Pons (tissue), 1 donor: ENCODE measurements at regions not wholly inside any gene's neighbourhood (a gene's known extent, or its start where the extent isn't known, plus 50 kb on each side); places are given as distances from the start of the nearest gene placed in this dataset.

Experiments used
- DNase-seq: peaks from one replicate; pipeline ENCODE4 v3.0.0-alpha.2; 2016; ENCODE audit warnings: low spot score

GRCh38 chr1:55716151-55716550, 501.0 kb upstream of the USP24 start:
- no peak for DNase-seq

DNA sequence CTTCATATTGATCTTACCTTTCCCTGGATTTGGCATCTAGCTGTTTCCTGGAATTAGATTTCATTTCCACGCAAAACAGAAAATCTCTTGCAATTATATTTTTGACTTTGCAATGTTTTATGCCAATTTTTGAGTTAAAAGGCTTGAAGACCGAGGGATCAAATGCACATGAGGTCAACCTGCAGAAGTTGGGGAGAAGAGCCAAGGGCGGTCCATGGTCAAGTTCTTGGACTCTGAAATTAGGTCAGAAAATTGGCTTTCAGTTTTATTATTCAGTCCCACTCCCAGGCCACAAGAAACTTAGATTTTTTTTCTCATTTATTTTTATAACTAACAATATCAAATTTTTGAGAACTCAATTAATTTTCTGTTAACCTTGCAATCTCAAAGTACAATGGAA, 499.1 kb upstream of the USP24 start:
- no peak for DNase-seq

- no peak for DNase-seq
These were observed 498.4 kb upstream of the USP24 start for GRCh38 chr1:55713516-55713915.

DNA sequence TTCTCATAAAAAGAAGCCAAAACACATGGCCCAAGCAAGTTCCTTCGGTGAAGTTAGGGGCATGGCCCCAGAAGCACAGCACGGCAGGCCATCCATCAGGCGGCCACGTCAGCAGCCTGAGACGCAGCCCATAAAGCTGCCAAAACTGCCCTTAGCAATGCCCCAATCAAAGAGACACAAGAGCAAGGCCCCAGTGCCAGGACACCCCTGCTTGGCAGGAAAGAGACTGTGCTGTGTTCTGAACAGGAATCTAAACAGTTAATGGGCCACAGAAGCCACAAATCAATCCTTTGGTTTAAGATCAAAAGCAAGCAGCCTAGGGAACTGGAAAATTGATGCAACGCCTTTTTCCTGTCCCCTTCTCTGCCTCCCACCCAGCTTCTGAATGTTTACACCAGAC, 497.0 kb upstream of the USP24 start:
- DNase-seq = no peak

DNA sequence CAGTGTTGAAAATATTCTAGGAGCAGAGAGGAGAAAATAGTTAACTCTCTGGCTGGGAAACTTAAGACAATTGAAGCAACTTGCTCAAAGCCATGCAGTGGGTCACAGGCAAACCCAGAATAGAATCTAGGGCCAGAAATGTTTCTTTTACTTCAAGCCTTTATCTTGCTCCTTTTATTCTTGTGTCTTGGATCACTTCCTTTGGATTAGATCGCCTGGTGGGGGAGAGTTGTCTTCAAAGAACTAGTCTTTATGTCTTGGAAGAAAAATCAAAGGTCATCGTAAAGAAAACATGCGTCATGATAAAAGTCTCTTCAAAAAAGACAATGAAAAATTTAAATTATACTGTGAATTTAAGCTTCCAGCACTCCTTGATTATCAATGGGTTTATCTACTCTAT, 493.6 kb upstream of the USP24 start:
- no peak for DNase-seq

- DNase-seq = no peak
These were observed 492.7 kb upstream of the USP24 start for GRCh38 chr1:55707846-55708245.

DNA sequence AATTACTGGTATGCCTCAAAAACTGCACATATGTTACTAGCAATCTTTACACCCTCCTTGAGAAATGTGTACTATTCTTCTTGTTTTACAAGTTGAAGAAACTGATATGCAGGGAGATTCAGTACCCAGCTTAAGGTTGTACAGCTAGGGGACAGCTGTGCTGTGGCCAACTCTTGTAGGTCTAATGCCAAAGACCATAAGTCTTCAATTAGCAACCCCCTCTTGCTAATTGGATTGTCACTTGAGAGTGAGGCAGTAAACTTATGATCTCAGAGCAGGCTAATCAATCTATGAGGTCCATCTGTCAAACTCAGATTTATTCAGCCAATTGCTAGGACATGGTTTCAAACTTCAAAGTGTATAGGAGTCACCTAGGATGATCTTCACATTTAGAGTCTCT, 492.0 kb upstream of the USP24 start:
- no peak for DNase-seq

GRCh38 chr1:55706397-55706796, 491.2 kb upstream of the USP24 start:
- no peak for DNase-seq

GRCh38 chr1:55703726-55704363, 488.7 kb upstream of the USP24 start:
- DNase-seq = no peak

GRCh38 chr1:55702064-55702463, 486.9 kb upstream of the USP24 start:
- DNase-seq = peak; percentile 14

DNA sequence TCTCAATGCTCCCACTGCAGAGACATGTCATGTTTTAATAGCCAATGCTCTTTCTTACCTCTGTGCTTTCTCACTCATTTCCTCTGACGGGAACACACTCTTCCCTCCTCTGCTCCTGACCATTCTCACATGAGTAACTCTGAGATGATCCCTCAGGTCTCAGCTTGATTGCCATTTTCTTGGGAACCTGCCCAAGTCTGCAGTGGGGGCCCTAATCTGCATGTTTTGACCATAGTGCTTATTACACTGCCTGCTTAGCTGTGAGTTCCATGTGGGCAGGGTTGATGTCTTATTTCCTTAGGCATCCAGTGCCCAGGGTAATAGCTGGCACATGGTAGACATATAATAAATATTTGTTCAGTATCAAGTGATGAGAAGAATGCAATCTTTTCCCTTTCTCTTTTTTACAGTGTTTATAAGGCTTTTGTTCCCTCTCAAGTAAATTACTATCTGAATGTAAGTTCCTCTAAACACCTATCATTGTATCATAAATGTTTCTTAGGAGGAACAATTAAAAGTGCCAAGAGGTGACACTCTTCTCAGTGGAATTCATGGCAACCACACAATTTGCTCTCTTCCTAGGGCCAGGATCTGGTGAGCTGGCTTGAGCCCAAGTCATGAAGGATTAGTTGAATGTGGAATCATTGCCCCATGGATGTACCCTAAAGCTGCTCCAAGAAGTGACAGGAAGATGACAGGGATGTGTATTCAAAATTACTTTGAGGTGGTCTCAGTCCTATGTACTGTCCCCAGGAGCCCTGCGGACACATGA, 485.4 kb upstream of the USP24 start:
- DNase-seq = no peak

DNA sequence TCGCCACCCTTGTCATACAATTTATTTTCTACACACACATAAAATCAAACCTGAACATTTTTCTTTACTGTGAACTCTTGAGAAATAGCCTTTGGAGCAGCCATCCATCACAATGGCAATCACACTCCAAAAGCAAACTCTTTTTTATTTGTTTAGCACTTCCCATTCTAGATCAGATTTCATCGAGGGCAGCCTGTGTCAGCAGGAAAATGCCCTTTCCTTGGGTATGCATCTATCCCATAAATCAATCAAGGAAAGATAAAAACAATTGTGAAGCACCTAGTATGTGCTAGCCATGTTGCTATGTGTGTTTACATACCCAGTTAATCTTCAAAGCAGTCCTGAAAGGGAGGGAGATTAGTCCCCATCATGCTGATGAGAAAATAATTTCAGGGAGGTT, 484.1 kb upstream of the USP24 start:
- no peak for DNase-seq

DNA sequence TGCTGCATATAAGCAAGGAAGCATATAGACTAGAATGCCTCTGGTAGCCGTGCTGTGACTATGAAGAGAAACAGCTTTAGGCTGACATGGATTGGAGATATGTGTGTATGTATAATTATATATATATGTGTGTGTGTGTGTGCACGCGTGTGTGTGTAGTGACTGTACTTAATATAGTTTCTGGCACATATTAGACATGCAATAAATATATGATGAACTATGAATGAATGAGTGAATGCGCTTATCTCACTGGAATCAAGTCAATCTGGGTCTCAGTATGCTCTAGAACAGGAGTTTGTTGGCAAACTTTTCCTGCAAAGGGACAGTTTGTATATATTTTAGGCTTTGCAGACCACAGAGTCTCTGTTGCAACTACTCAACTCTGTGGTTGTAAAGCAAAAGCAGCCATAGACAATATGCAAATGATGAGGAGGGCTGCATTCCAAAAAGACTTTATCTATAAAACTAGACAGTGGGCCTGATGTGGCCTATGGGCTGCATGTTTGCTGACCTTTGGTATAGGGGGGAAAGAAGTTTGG, 482.9 kb upstream of the USP24 start:
- DNase-seq = no peak

DNA sequence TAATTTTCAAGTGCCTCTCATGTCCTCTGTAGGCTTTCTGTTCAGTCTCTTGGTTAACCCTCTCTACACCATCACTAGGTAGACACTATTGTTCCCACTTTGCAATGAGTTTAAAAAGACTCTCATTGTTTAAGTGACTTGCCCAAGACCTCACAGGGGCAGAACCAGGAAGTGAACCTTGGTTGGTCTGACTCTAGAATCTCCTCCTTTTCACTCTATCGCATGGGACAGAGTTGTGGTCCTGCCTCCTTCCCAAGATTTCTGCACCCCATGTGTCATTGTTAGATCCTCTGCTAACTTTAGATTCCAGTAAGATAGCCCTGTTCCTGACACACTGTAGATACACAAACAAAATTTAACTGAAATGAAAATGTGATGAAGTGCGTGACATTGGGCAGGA, 481.7 kb upstream of the USP24 start:
- DNase-seq = no peak

DNA sequence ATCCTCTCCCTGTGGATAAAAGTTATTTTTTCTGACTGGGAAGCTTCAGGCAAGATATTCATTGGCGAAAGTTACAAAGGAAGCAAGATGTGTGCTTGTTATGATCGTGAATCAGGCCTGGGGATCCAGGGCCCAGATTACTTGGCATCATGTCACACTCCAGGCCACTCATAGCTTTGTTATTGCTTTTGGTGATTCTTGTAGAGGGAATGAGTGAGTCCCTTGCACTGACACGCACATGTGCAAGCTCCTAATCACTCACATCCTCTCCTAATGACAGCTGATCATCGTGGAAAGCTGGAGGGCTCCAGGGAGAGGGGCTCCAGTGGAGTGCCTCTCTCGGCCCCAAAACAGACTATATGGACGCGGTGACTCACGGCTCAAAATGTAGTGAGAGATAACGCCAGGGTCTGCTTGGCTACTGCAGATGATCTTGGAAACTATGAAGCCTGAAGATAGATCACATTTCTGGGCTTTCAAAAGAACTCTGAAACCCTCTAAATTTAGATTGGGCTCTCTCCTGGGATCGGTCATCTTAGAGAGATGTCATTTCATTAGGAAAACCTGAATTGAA, 481.1 kb upstream of the USP24 start:
- no peak for DNase-seq

- DNase-seq = no peak
These were observed 480.4 kb upstream of the USP24 start for GRCh38 chr1:55695552-55695951.

- no peak for DNase-seq
These were observed 480.0 kb upstream of the USP24 start for GRCh38 chr1:55695151-55695550.

DNA sequence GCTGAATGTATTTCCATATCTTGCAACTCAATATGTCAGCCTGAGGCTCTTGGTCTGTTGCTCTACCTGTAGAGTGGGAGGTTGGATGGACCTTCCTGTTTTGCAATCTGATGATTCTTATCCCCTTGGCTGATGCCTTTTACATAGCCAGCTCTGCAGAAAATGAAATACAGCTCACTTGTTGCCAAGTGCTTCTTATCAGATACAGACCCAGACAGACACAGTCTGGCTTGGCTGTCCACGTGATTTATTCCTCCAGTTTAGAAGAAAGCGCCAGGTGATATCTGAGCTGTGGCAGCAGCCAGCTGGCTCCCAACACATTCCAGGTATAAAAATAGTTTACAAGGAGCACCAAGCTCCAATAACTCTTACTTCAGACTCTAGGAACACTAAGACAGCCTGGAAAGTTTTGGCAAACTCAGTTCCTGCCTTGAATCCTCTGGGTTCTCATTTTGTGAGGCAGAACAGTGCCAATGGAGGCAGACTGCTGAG, 479.2 kb upstream of the USP24 start:
- no peak for DNase-seq

GRCh38 chr1:55692726-55693125, 477.6 kb upstream of the USP24 start:
- DNase-seq = no peak

- DNase-seq = no peak
These were observed 475.2 kb upstream of the USP24 start for GRCh38 chr1:55690366-55690765.

- no peak for DNase-seq
These were observed 474.6 kb upstream of the USP24 start for GRCh38 chr1:55689800-55690199.

GRCh38 chr1:55685560-55685959, 470.4 kb upstream of the USP24 start:
- no peak for DNase-seq

DNA sequence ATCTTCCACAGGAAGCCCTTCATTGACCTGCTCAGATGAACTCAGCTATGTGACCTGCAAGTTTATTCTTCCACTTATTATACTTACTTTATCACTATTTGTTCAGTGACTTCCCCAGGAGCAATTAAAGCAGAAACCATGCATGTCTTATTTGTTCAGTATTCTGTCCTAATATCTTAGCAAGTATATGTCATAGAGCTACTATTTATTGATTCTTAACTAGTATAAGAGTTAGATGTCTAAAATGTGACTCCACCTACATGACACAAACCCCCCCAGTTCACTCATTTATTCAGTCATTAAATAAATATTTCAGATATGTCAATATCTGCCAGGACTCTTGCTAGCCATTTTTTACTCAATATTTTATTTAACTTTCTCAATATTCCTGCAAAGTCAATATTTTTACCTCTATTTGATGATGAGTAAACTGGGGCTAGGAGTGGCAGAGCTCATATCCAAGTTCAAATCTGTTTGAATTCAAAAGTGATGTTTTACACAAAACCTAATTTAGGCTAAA, 469.0 kb upstream of the USP24 start:
- no peak for DNase-seq
